OCI-LY7 (cell line): ENCODE measurements at regions not wholly inside any gene's neighbourhood (a gene's known extent, or its start where the extent isn't known, plus 50 kb on each side); places are given as distances from the start of the nearest gene placed in this dataset.

ENCODE experiments used
- BruUV-seq: library from RNA; stranded (reverse); fragments of 400-500 nt; replicated peaks from 2 replicates; lab custom pipeline; 2021; lab: Mats Ljungman, UMichigan
- CTCF ChIA-PET: fragments of 300-600 bp; sonication (Branson Sonifier 250); formaldehyde crosslinking; loops from one replicate; lab custom pipeline; 2022; ENCODE audit warnings: antibody characterized with exemption; ENCODE audit not compliant: unreplicated experiment; lab: Charles Lee
- POLR2A ChIA-PET: fragments of 300-600 bp; sonication (Branson Sonifier 250); formaldehyde crosslinking; loops from one replicate; lab custom pipeline; 2022; ENCODE audit warnings: antibody characterized with exemption; lab: Charles Lee
- DNase-seq: peaks from one replicate; pipeline ENCODE4 v3.0.0-alpha.2; 2015; ENCODE audit warnings: low spot score
- H2AFZ ChIP-seq: fragments of 200-600 bp; sonication (generic), shearing (Covaris generic); 2 replicates; pipeline ENCODE4 v1.6.1; 2014; ENCODE audit warnings: mild to moderate bottlenecking, antibody characterized with exemption, low read length, moderate library complexity
- H3K27ac ChIP-seq: fragments of 200-600 bp; sonication (generic); 2 replicates; pipeline ENCODE4 v1.5.1; 2014; ENCODE audit warnings: mixed run types, low read depth, mild to moderate bottlenecking, moderate library complexity, low read length, inconsistent platforms; ENCODE audit not compliant: poor library complexity, severe bottlenecking
- H3K36me3 ChIP-seq: fragments of 200-600 bp; sonication (generic); 2 replicates; pipeline ENCODE4 v1.6.1; 2014; ENCODE audit warnings: mild to moderate bottlenecking, antibody characterized with exemption, low read length, moderate library complexity, mixed read lengths; ENCODE audit not compliant: insufficient read depth
- H3K4me1 ChIP-seq: fragments of 200-600 bp; sonication (generic); 2 replicates; pipeline ENCODE4 v1.5.1; 2014; ENCODE audit warnings: mild to moderate bottlenecking, low read length; ENCODE audit not compliant: insufficient read depth, poor library complexity, severe bottlenecking
- H3K4me2 ChIP-seq: fragments of 200-600 bp; sonication (generic); 2 replicates; pipeline ENCODE4 v1.6.1; 2014; ENCODE audit warnings: mild to moderate bottlenecking, low read length
- H3K4me3 ChIP-seq: fragments of 200-600 bp; sonication (generic); 2 replicates; pipeline ENCODE4 v1.5.1; 2014; ENCODE audit warnings: mild to moderate bottlenecking, low read depth, low read length; ENCODE audit not compliant: poor library complexity, severe bottlenecking
- H3K79me2 ChIP-seq: fragments of 200-600 bp; sonication (generic); 2 replicates; pipeline ENCODE4 v1.6.1; 2016; ENCODE audit warnings: low read depth, mild to moderate bottlenecking, low read length, moderate library complexity, mixed read lengths; ENCODE audit not compliant: insufficient read depth
- H3K9me2 ChIP-seq: fragments of 200-600 bp; sonication (generic); 2 replicates; pipeline ENCODE4 v1.6.1; 2016; ENCODE audit warnings: mild to moderate bottlenecking, low read length, mixed read lengths; ENCODE audit not compliant: insufficient read depth
- H3K9me3 ChIP-seq: fragments of 200-600 bp; sonication (generic); 2 replicates; pipeline ENCODE4 v1.6.1; 2014; ENCODE audit warnings: mild to moderate bottlenecking, mixed run types, low read length, mixed read lengths
- H4K20me1 ChIP-seq: fragments of 200-600 bp; sonication (generic); 2 replicates; pipeline ENCODE4 v1.6.1; 2014; ENCODE audit warnings: mild to moderate bottlenecking, antibody characterized with exemption, low read length, moderate library complexity, mixed read lengths; ENCODE audit not compliant: insufficient read depth
- EZH2phosphoT487 ChIP-seq: fragments of 200-600 bp; sonication (generic); IDR thresholded peaks from 2 replicates; pipeline ENCODE4 v1.6.1; 2018; ENCODE audit warnings: low read depth, borderline replicate concordance, mild to moderate bottlenecking, mixed run types, antibody characterized with exemption, low read length, moderate library complexity, mixed read lengths
- intact Hi-C: fragments of 100-400 bp; cut with micrococcal nuclease; formaldehyde crosslinking; loops from one replicate; pipeline ENCODE4 v1.10.0; 2022; ENCODE audit not compliant: unreplicated experiment
- TF ChIP-seq, protein P1 (sequence below): fragments of 200-600 bp; sonication (generic); conservative IDR thresholded peaks from 2 replicates; pipeline ENCODE4 v1.5.1; 2014; ENCODE audit warnings: mild to moderate bottlenecking, antibody characterized with exemption, low read length, moderate library complexity, mixed read lengths

DNA sequence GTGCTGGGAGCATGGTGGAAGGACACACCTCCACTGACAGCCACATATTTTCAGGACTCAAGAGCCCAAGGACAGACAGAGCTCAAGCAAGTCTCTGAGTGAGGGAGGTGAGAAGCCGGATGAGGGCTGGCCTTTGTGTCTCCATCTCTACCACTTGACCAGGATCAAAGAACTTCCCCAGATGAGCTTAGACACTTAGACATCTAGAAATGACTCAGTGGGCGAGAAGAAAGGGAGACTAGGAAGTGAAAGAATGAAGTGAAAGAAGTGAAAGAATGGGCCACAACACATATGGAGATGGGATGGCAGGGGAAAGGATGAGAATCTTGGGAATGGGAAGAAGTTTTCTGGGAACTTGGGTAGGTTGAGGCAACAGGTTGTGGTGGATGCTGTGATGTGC is 274.9 kb upstream of the CCL2 start:
- CTCF ChIA-PET: no interaction called here
- no TSS peak for BruUV-seq
- H3K9me2 ChIP-seq: no peaks in the 10 kb centered on the region
- H3K79me2 ChIP-seq: no peaks in the 10 kb centered on the region
- H3K4me3 ChIP-seq: no peak overlapping the region
- no peak overlapping the region for H2AFZ ChIP-seq
- intact Hi-C loops: no loop called here
- TF ChIP-seq, protein P1, sequence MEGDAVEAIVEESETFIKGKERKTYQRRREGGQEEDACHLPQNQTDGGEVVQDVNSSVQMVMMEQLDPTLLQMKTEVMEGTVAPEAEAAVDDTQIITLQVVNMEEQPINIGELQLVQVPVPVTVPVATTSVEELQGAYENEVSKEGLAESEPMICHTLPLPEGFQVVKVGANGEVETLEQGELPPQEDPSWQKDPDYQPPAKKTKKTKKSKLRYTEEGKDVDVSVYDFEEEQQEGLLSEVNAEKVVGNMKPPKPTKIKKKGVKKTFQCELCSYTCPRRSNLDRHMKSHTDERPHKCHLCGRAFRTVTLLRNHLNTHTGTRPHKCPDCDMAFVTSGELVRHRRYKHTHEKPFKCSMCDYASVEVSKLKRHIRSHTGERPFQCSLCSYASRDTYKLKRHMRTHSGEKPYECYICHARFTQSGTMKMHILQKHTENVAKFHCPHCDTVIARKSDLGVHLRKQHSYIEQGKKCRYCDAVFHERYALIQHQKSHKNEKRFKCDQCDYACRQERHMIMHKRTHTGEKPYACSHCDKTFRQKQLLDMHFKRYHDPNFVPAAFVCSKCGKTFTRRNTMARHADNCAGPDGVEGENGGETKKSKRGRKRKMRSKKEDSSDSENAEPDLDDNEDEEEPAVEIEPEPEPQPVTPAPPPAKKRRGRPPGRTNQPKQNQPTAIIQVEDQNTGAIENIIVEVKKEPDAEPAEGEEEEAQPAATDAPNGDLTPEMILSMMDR: no peak
- TF ChIP-seq EZH2phosphoT487: no peak
- no peaks in the 10 kb centered on the region for H4K20me1 ChIP-seq
- H3K4me1 ChIP-seq: no peaks in the 10 kb centered on the region
- DNase-seq: no peak
- no peaks in the 10 kb centered on the region for H3K9me3 ChIP-seq
- H3K4me2 ChIP-seq: no peak overlapping the region
- POLR2A ChIA-PET: no interaction called here
- no peak overlapping the region for H3K27ac ChIP-seq
- H3K36me3 ChIP-seq: no peaks in the 10 kb centered on the region

- H2AFZ ChIP-seq: no peak overlapping the region
- no peaks in the 10 kb centered on the region for H3K36me3 ChIP-seq
- no peak overlapping the region for H3K27ac ChIP-seq
- no peaks in the 10 kb centered on the region for H3K4me1 ChIP-seq
- ChIA-PET POLR2A (no interaction called here), CTCF (no interaction called here)
- no peaks in the 10 kb centered on the region for H3K9me2 ChIP-seq
- TF ChIP-seq EZH2phosphoT487: no peak
- TF ChIP-seq, protein P1: no peak
- DNase-seq: no peak
- H3K4me3 ChIP-seq: no peak overlapping the region
- no peaks in the 10 kb centered on the region for H3K79me2 ChIP-seq
- H3K4me2 ChIP-seq: no peak overlapping the region
- no TSS peak for BruUV-seq
- intact Hi-C loops: no loop called here
- no peaks in the 10 kb centered on the region for H4K20me1 ChIP-seq
- no peaks in the 10 kb centered on the region for H3K9me3 ChIP-seq
Observed at GRCh38 chr17:33981711-33982601, 273.1 kb upstream of the CCL2 start.

- intact Hi-C loops: no loop called here
- no TSS peak for BruUV-seq
- Histone ChIP-seq H3K4me3 (no peak overlapping the region), H2AFZ (no peak overlapping the region), H3K36me3 (no peaks in the 10 kb centered on the region), H3K9me3 (no peaks in the 10 kb centered on the region), H3K9me2 (no peaks in the 10 kb centered on the region), H3K27ac (no peak overlapping the region), H3K4me2 (no peak overlapping the region), H4K20me1 (no peaks in the 10 kb centered on the region), H3K4me1 (no peaks in the 10 kb centered on the region), H3K79me2 (no peaks in the 10 kb centered on the region)
- ChIA-PET CTCF (no interaction called here), POLR2A (no interaction called here)
- DNase-seq: no peak
- TF ChIP-seq, protein P1: no peak
- no peak for TF ChIP-seq EZH2phosphoT487
Observed at GRCh38 chr17:33982909-33983308, 272.2 kb upstream of the CCL2 start.
